ENCODE measurements at regions not wholly inside any gene's neighbourhood (a gene's known extent, or its start where the extent isn't known, plus 50 kb on each side); places are given as distances from the start of the nearest gene placed in this dataset.

- DNase-seq (ENCODE audit: low read depth in 2 of 2): no peak
Measured at GRCh38 chr7:41346878-41347277, 356.0 kb downstream of the INHBA start.

- no peak for DNase-seq (ENCODE audit: low read depth in 2 of 2)
Measured at GRCh38 chr7:41339913-41340676, 362.8 kb downstream of the INHBA start.

GRCh38 chr7:41336981-41337380 lies 365.9 kb downstream of the INHBA start:
- DNase-seq (ENCODE audit: low read depth in 2 of 2): no peak

GRCh38 chr7:41336455-41336952 lies 366.4 kb downstream of the INHBA start:
- DNase-seq (ENCODE audit: low read depth in 2 of 2): no peak

GRCh38 chr7:41334071-41334862 lies 368.6 kb downstream of the INHBA start:
- DNase-seq (ENCODE audit: low read depth in 2 of 2): no peak

GRCh38 chr7:41333511-41333910 lies 369.4 kb downstream of the INHBA start:
- DNase-seq (ENCODE audit: low read depth in 2 of 2): no peak

- DNase-seq (ENCODE audit: low read depth in 2 of 2): no peak
Measured at GRCh38 chr7:41331194-41331593, 371.7 kb downstream of the INHBA start.

- DNase-seq (ENCODE audit: low read depth in 2 of 2): no peak
Measured at GRCh38 chr7:41328544-41328943, 374.3 kb downstream of the INHBA start.

GRCh38 chr7:41328131-41328530 lies 374.8 kb downstream of the INHBA start:
- DNase-seq (ENCODE audit: low read depth in 2 of 2): no peak

GRCh38 chr7:41326616-41327015 lies 376.3 kb downstream of the INHBA start:
- DNase-seq (ENCODE audit: low read depth in 2 of 2): no peak

GRCh38 chr7:41323806-41324205 lies 379.1 kb downstream of the INHBA start:
- DNase-seq (ENCODE audit: low read depth in 2 of 2): no peak

- no peak for DNase-seq (ENCODE audit: low read depth in 2 of 2)
Measured at GRCh38 chr7:41319581-41319980, 383.3 kb downstream of the INHBA start.

- DNase-seq (ENCODE audit: low read depth in 2 of 2): no peak
Measured at GRCh38 chr7:41316410-41316809, 386.5 kb downstream of the INHBA start.

- no peak for DNase-seq (ENCODE audit: low read depth in 2 of 2)
Measured at GRCh38 chr7:41315764-41316163, 387.1 kb downstream of the INHBA start.

GRCh38 chr7:41313171-41313570 lies 389.7 kb downstream of the INHBA start:
- DNase-seq (ENCODE audit: low read depth in 2 of 2): no peak

GRCh38 chr7:41312235-41312634 lies 390.7 kb downstream of the INHBA start:
- DNase-seq (ENCODE audit: low read depth in 2 of 2): no peak

GRCh38 chr7:41311301-41311700 lies 391.6 kb downstream of the INHBA start:
- DNase-seq (ENCODE audit: low read depth in 2 of 2): no peak

- no peak for DNase-seq (ENCODE audit: low read depth in 2 of 2)
Measured at GRCh38 chr7:41306486-41306885, 396.4 kb downstream of the INHBA start.

- DNase-seq (ENCODE audit: low read depth in 2 of 2): no peak
Measured at GRCh38 chr7:41305001-41305400, 397.9 kb downstream of the INHBA start.

GRCh38 chr7:41303709-41304108 lies 399.2 kb downstream of the INHBA start:
- no peak for DNase-seq (ENCODE audit: low read depth in 2 of 2)

- DNase-seq (ENCODE audit: low read depth in 2 of 2): no peak
Measured at GRCh38 chr7:41298409-41298808, 404.5 kb downstream of the INHBA start.

- no peak for DNase-seq (ENCODE audit: low read depth in 2 of 2)
Measured at GRCh38 chr7:41297166-41297565, 405.7 kb downstream of the INHBA start.

GRCh38 chr7:41295455-41295815 lies 407.5 kb downstream of the INHBA start:
- no peak for DNase-seq (ENCODE audit: low read depth in 2 of 2)
